Tibial nerve (tissue), 4 donors: ENCODE measurements at regions not wholly inside any gene's neighbourhood (a gene's known extent, or its start where the extent isn't known, plus 50 kb on each side); places are given as distances from the start of the nearest gene placed in this dataset.

Source experiments
- CTCF ChIP-seq, 5 experiments: fragments of 200-600 bp in 3 of 5; fragments of 450-650 bp in 2 of 5; sonication (generic) in 3 of 5; IDR thresholded peaks; one replicate each; pipeline ENCODE4 v1.5.1; 2016 to 2019; ENCODE audit warnings: antibody characterized with exemption in 5 of 5, mild to moderate bottlenecking in 3 of 5, moderate library complexity in 2 of 5
- EP300 ChIP-seq, 2 donors: sonication (generic); formaldehyde crosslinking; IDR thresholded peaks; one replicate each; pipeline ENCODE4 v1.6.1; 2017; ENCODE audit warnings: antibody characterized with exemption in 2 of 2, mild to moderate bottlenecking in 1 of 2

GRCh38 chr5:163622799-163623198 is 117.4 kb downstream of the MAT2B start:
- TF ChIP-seq CTCF (IDR thresholded peaks at IDR 0.05) = no peak
- TF ChIP-seq EP300 (IDR thresholded peaks at IDR 0.05) = no peak
